ENCODE measurements at regions not wholly inside any gene's neighbourhood (a gene's known extent, or its start where the extent isn't known, plus 50 kb on each side); places are given as distances from the start of the nearest gene placed in this dataset.

DNA sequence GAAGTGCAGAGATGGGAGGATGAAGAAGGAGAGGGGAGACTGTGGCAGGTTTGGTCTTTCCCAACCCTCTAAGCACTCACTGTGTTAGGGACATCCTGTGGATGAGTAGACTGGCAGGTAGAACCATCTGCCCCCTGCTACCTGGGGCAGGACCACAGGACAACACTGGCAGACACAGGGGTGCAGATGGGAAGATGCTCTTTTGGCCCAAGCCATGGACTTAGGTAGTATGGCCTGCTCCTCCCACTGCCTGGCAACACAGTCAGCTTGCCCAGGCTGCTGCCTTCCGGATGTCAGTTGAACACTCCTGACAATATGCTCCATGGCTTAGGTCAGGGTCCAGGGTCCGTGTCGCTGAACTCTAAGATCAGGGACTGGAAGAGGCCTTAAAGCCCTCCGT is 140.7 kb upstream of the NAV2 start:
- H3K27ac ChIP-seq (ENCODE audit: extremely low read depth, low read depth, low read length): no peak overlapping the region
- no peak overlapping the region for H3K4me3 ChIP-seq
- FAIRE-seq (no peak), ATAC-seq (no peak), DNase-seq (ENCODE audit: extremely low read depth in 1 of 4, low spot score in 3 of 4) (no peak)
- CTCF ChIA-PET (ENCODE audit: low intra/inter-chr PET ratio): no interaction called here
- no peak overlapping the region for H2AFZ ChIP-seq (ENCODE audit: low read depth, low read length)
- H3K4me1 ChIP-seq (replicated peaks in 1 of 2; ENCODE audit: control insufficient read depth in 2 of 2, insufficient read depth in 2 of 2, low read length in 2 of 2): no peaks in the 10 kb centered on the region
- POLR2A ChIA-PET: interaction anchor here (1.0 kb wide), 1 partner anchor 14 kb away, joined by 3 read pairs; no protein-coding TSS in a partner anchor
- H3K79me2 ChIP-seq (ENCODE audit: control insufficient read depth, insufficient read depth, low read length): no peaks in the 10 kb centered on the region
- 3% methylated on average over 4 of the region's 4 CpGs for WGBS (ENCODE audit: insufficient coverage, low coverage, missing lambda C conversion rate)
- H3K9me3 ChIP-seq (replicated peaks; ENCODE audit: control insufficient read depth, insufficient read depth, low read depth, low read length): no peaks in the 10 kb centered on the region
- H3K9ac ChIP-seq (ENCODE audit: insufficient read depth in 1 of 2, low read depth in 2 of 2, low read length in 2 of 2): no peak overlapping the region
- H3K9me1 ChIP-seq (ENCODE audit: control insufficient read depth, insufficient read depth, low read length): no peaks in the 10 kb centered on the region
- in situ Hi-C loops (cut with MboI): no loop called here
- no peaks in the 10 kb centered on the region for H3K27me3 ChIP-seq (ENCODE audit: control insufficient read depth in 2 of 2, insufficient read depth in 2 of 2, low read length in 2 of 2)
- BruUV-seq (replicated peaks): no TSS peak
- H3K36me3 ChIP-seq (ENCODE audit: control insufficient read depth, insufficient read depth, low read length): no peaks in the 10 kb centered on the region
- intact Hi-C loops (cut with micrococcal nuclease): no loop called here
- H3K4me2 ChIP-seq (ENCODE audit: insufficient read depth, low read length): no peak overlapping the region
- H4K20me1 ChIP-seq (replicated peaks; ENCODE audit: control insufficient read depth, insufficient read depth, low read length): no peaks in the 10 kb centered on the region
- TF ChIP-seq ESRRA (IDR thresholded peaks at IDR 0.05; ENCODE audit: borderline replicate concordance, low read depth) (no peak), ZNF583 (CRISPR knock-in tag; IDR thresholded peaks at IDR 0.05) (no peak), ILK (tag; IDR thresholded peaks at IDR 0.05; ENCODE audit: borderline replicate concordance, low read depth) (no peak), ZNF740 (CRISPR knock-in tag; IDR thresholded peaks at IDR 0.05) (no peak), ZNF740 (tag; IDR thresholded peaks at IDR 0.05) (no peak), KDM1A (IDR thresholded peaks at IDR 0.05) (no peak), RERE (CRISPR knock-in tag; IDR thresholded peaks at IDR 0.05; ENCODE audit: borderline replicate concordance) (no peak), ZBTB1 (CRISPR knock-in tag; IDR thresholded peaks at IDR 0.05; ENCODE audit: borderline replicate concordance, low read depth) (no peak), HCFC1 (IDR thresholded peaks at IDR 0.05; ENCODE audit: low read depth, low read length) (no peak), MAX (CRISPR knock-in tag; IDR thresholded peaks at IDR 0.05) (no peak), TGIF2 (CRISPR knock-in tag; IDR thresholded peaks at IDR 0.05) (no peak), ZNF140 (CRISPR knock-in tag; IDR thresholded peaks at IDR 0.05) (no peak), TFAM (CRISPR knock-in tag; conservative IDR thresholded peaks at IDR 0.05) (no peak), ZSCAN29 (IDR thresholded peaks at IDR 0.05) (no peak), ELF1 (tag; IDR thresholded peaks at IDR 0.05) (no peak), DDX20 (tag; IDR thresholded peaks at IDR 0.05; ENCODE audit: low read depth) (no peak)
- TF ChIP-seq, protein P1, sequence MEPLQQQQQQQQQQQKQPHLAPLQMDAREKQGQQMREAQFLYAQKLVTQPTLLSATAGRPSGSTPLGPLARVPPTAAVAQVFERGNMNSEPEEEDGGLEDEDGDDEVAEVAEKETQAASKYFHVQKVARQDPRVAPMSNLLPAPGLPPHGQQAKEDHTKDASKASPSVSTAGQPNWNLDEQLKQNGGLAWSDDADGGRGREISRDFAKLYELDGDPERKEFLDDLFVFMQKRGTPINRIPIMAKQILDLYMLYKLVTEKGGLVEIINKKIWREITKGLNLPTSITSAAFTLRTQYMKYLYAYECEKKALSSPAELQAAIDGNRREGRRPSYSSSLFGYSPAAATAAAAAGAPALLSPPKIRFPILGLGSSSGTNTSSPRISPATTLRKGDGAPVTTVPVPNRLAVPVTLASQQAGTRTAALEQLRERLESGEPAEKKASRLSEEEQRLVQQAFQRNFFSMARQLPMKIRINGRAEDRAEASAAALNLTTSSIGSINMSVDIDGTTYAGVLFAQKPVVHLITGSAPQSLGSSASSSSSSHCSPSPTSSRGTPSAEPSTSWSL (CRISPR knock-in tag; IDR thresholded peaks at IDR 0.05; ENCODE audit: borderline replicate concordance): no peak
